HEK293T (cell line): ENCODE measurements at regions not wholly inside any gene's neighbourhood (a gene's known extent, or its start where the extent isn't known, plus 50 kb on each side); places are given as distances from the start of the nearest gene placed in this dataset.

Experiments used
- BHLHE40 ChIP-seq: fragments of 450-650 bp; IDR thresholded peaks from 2 replicates; pipeline ENCODE4 v1.6.1; 2016; ENCODE audit warnings: mild to moderate bottlenecking, moderate library complexity, borderline replicate concordance
- CTBP1 ChIP-seq: fragments of 450-650 bp; IDR thresholded peaks from 2 replicates; pipeline ENCODE4 v1.6.1; 2016; ENCODE audit warnings: borderline replicate concordance
- ELF4 ChIP-seq: fragments of 450-650 bp; IDR thresholded peaks from 2 replicates; pipeline ENCODE4 v1.6.1; 2017; ENCODE audit warnings: antibody characterized with exemption
- FOXA1 ChIP-seq: fragments of 450-650 bp; IDR thresholded peaks from 2 replicates; pipeline ENCODE4 v1.6.1; 2016; ENCODE audit warnings: mild to moderate bottlenecking
- FOXM1 ChIP-seq: fragments of 450-650 bp; IDR thresholded peaks from 2 replicates; pipeline ENCODE4 v1.6.1; 2017; ENCODE audit warnings: mild to moderate bottlenecking, borderline replicate concordance
- HDGF ChIP-seq: fragments of 450-650 bp; IDR thresholded peaks from 2 replicates; pipeline ENCODE4 v1.6.1; 2017; ENCODE audit warnings: antibody characterized with exemption, borderline replicate concordance
- L3MBTL2 ChIP-seq: fragments of 450-650 bp; conservative IDR thresholded peaks from 2 replicates; pipeline ENCODE4 v1.6.1; 2016; ENCODE audit warnings: mild to moderate bottlenecking
- SP1 ChIP-seq: fragments of 450-650 bp; IDR thresholded peaks from 2 replicates; pipeline ENCODE4 v1.6.1; 2017
- SUZ12 ChIP-seq: fragments of 450-650 bp; IDR thresholded peaks from 2 replicates; pipeline ENCODE4 v1.6.1; 2016; ENCODE audit warnings: mild to moderate bottlenecking
- TARDBP ChIP-seq: fragments of 450-650 bp; IDR thresholded peaks from 2 replicates; pipeline ENCODE4 v1.6.1; 2016

GRCh38 chr4:10240691-10241090 lies 124.1 kb upstream of the WDR1 start:
- TF ChIP-seq SP1 = no peak
- no peak for TF ChIP-seq L3MBTL2
- TF ChIP-seq FOXA1 = no peak
- TF ChIP-seq TARDBP = no peak
- no peak for TF ChIP-seq FOXM1
- TF ChIP-seq CTBP1 = no peak
- TF ChIP-seq SUZ12 = no peak
- no peak for TF ChIP-seq ELF4
- no peak for TF ChIP-seq BHLHE40
- TF ChIP-seq HDGF = no peak
